HuH-7.5 (cell line): ENCODE measurements at regions not wholly inside any gene's neighbourhood (a gene's known extent, or its start where the extent isn't known, plus 50 kb on each side); places are given as distances from the start of the nearest gene placed in this dataset.
"Not testable (repeated sequence)": the region's sequence is repeated elsewhere in the genome, so short reads cannot be mapped to it uniquely, and the experiment has no call there.

Experiments used
- DNase-seq: peaks from one replicate; pipeline ENCODE4 v3.0.0; 2011; ENCODE audit warnings: low spot score

DNA sequence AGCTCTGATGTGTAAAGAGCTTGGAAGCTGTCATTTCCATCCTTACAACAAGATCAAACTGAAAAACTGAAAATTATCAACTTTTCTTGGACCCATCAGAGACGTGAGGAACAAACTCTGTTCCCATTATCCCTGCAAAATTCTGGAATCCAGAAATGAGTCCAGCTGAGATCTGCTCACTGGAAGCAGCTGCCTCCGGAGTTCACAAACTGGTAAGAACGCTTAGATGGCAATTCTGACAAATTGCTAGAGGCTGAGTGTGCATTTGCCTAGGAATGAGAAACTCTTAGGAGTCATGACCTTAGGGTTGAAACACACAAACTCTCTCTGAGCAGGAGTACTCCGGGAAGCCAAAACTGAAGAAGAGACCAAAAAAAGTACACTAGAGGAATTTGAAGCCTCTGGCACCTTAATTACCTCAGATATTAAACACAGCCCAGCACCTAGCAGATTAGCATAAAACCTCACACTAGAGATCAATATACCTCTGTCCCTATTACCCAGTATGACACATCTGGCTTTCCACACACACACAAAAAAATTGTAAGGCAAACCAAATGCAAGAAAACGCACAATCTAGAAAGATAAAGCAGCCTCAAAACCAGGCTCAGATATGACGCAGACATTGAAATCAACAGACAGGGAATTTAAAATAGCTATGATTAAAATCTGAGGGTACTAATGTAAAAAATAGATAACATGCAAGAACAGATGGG is 233.5 kb upstream of the SGK1 start:
- no peak for DNase-seq

DNA sequence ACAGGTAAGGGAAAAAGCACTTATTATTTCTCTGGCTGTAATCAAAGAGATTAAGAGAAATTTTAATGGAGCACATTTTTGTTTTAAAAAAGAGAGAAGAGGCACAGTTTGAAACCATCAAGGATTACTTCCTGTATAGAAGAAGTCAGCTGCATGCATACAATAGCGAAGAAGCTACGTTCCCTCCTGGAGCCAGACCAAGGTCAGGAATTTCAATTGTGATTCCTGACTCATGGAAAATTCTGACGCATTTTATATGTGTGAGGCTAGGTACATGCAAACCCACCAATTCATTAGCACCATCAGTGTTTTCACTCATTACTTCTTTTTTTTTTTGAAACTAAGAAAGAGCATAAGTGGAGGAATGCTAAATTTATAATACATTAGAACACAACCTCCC is 232.7 kb upstream of the SGK1 start:
- no peak for DNase-seq

DNA sequence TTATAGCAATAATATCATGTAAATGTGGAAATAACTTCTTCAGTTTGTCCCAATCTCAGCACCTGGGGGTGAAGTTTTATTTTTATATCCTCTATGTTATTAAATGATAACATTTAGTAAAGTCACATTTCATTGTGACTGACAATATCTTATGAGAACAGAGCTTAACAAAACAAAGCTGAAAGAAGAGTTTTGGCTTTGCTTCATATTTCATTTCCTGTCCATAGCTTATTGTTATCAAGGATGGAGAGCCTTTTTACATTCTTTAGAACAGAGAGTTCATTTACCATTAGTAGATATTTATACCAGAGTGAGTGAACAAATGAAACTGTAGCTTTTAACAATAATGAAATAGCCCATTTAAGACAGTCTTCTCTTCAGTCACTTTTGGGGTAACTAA is 231.9 kb upstream of the SGK1 start:
- no peak for DNase-seq

DNA sequence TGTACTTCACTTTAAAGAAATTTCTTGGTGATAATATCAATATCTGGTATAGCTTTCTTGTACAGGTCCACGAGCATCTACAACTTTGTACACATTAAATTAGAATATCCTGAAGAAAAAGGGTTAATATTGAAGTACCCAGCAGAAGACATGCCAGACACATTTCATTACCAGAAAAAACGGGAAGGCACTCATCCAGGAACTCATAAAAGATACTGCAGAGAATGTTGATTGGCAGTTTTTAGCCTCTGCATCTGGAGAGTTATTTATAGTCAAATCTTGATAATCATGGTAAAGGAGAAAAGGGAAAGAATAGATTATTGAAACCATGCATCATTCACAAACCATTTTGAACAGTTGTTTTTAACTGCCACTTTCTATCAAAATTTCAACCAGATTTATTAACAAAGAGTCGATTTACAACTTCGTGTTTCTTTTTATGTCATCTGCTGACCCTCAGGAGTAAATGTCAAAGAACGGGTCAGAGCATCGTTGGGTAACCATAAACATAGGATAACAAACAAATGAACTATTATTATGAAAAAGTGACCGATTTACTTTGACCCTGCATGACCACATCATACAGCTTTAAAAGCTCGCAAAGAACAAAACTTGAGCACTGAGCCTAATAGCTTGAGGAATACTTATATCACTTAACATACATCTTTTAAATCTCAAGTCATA is 229.2 kb upstream of the SGK1 start:
- DNase-seq, result no peak

DNA sequence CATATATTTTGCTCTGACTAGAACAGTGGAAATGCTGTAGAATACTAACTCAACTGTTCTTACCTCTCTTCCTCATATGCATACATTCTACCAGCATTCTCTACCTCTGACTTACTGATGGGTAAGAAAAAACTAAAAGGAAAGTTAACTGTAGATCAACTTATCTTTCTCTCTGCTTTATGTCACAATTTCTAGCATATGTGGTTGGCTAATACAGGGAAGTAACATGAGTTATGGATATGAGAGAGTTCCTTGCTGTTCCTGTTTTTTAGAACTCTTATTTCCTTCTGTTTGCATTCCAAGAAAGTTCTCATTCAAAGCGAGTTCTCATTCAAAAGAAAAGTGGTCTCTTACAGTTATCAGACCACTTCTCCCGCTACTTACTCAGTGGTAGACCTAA is 226.8 kb upstream of the SGK1 start:
- DNase-seq, result no peak

DNA sequence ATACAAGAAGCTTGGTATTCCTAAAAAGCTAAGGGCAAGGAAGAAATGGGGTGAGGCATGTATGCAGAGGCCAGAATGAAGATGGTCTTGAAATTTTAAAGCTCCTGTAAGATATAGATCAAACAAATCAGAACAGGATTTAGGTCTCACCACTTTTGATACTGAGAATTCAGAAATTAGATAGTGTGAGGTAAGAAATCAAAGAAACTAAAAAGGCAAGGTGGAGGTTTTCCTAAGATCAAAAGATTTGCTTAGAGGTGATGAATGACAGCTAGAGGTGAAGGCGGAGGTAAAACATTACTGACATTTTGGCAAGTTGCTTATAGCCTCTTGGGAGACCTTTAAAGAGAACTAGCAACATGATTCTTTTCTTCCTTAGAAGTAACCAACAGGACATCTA is 225.2 kb upstream of the SGK1 start:
- no peak for DNase-seq

DNA sequence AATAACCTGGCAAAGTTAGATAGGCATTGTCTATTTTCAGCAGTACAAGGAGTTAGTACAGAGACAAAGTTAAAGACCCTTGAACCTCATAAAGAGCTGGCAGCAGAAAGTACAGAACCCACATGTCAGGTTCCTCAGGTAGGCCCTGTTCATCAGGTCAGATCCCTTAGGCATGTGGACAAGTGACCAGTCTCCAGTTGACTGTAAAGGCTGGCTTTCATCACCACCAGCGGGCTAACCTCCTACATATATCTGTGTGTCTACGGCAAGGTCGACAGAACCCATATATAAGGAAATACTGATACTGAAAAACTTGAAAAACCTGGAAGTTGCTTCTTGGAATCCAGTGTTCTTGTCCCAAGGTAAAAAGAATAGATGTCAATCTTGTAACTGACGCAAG is 223.1 kb upstream of the SGK1 start:
- no peak for DNase-seq

DNA sequence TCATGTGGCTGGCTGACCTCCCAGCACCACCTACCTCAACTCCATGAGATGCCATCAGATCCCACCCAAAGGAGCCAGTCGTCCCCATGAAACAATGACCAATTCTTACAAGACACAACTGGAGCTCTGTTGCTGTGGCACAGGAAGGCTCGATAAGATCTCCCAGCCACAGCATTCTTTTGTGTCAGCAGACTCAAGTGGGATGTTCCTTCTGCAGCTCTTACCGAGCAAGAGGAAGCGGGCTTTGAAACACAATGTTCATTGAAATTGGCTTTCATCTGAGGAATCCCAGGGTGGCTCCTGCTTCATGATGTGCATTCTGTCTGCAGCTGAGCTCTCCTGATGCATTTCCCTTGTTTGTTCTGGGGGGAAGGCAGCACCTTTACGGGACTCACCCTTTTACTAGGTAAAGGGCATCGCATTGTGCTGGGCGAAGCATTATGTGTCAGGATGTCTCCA is 222.0 kb upstream of the SGK1 start:
- no peak for DNase-seq

DNA sequence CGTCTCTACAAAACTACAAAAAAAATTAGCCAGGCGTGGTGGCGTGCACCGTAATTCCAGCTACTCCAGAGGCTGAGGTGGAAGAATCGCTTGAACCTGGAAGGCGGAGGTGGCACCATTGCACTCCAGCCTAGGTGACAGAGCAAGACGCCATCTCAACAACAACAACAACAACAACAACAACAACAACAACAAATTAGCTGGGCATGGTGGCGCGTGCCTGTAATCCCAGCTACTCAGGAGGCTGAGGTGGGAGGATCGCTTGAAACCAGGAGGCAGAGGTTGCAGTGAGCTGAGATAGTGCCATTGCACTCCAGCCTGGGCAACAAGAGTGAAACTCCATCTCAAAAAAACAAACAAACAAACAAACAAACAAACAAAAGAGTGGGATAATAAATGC is 219.9 kb upstream of the SGK1 start:
- not testable (repeated sequence) for DNase-seq

DNA sequence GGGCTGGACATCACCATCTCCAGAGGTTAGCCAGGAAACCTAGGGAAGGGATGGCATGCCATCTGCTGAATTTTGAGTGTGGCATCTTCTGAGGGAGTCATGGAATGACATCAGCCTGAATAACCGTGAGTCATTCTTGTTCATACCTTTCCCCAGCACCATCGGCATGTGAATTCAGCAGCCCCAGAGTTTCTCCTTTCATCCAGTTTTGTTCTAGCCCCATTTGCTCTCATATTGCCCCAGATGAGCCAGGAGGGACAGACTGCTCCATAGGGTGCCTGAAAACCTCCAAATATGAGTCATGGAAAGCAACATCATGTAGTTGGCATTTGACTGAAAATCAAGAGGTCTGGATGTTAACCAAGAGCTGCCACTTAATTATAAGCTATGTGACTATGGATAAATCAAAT is 219.2 kb upstream of the SGK1 start:
- DNase-seq, result no peak

DNA sequence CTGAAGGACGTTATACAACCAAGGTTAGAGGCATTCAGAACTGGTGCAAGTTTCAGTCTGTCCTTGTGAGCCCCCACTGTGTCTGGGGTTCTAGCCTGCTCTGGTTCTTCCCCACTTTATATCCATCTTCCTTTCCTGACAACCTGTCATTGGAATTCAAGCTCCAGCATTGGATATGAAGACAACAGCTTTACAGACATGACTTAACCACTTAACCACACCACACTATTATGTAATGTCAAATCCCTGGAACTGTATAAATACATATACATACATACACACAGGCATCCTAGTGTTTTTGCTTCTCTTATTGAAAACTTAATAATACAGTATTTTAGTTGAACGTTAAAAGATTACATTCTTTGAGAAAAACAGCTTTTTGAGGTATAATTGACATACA is 217.9 kb upstream of the SGK1 start:
- DNase-seq, result no peak

DNA sequence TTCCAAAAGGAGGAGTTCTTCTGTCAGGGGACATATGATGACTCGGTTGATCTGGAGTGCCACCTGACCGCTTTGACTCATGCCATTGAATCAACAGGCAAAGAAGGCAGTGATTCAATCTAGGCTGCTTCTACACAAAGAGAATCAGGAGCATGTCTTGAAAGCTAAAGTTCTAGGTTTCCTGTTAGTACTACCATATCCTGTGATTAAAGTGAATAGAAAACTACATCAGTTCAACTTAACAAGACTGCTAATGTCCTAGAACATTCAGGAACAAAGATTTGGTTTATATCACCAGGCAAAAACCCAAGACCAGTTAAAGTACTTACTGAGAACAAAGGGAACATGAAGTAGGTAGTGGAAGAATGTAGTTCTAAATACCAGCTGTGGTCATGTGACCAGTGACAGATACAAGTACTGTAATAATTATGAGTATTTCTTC is 216.8 kb upstream of the SGK1 start:
- no peak for DNase-seq

DNA sequence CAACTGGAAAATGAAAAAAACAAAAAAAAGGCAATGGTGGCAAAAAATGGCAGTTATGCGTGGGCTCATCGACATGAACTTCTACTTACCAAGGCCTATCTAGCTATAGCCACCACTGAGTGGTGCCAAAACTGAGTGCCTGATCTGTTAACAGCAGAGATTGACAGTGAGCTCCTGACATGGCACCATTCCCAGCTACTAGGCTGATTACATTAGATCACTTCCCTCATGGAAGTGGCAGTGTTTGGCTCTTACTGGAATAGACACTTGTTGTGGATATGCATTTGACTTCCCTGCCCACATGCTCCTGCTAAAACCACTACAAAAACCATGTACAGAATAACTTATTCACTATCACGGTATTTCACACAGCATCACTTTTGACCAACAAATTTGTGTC is 216.1 kb upstream of the SGK1 start:
- no peak for DNase-seq

DNA sequence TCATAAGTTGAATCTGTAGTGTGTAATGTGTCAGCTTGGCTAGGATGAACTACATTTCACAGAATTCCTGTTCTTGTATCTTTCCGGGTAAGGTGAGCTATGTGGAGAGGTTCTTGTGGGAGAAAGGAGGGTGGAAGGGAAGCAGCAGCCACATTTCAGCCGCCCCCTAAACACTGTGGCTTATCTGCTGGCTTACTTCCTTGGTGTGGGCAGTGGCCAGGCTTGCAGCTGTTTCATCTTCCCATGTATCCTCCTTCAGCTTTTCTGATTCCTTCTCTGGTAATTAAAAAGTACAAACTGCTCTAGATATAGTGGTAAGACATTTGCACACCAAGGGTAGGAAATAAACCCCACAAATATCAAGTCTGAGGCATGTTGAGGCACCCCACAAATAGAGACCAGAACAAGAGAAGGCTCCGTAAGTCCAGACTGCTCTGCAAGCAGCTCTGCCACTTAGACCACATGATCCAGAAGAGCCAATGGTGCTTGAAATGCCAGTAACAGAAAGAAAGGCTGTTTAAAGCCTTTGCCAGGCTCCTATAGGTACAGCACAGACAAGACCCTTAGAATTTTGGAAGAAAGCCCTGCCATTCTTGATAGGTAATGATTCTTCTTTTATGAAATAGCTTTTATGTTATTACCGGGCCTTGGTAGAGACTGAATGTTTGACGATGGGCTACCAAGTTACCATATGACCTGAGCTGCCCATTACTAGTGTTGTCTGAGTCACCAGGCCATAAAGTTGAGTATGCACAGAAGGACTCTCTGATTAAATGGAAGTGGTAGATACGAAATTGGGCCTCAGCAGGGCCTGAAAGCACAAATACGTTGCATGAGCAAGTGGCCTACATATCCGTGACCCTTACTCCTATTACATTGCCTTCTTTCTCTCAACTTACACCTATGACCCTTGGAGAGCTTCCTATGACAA is 215.0 kb upstream of the SGK1 start:
- no peak for DNase-seq

DNA sequence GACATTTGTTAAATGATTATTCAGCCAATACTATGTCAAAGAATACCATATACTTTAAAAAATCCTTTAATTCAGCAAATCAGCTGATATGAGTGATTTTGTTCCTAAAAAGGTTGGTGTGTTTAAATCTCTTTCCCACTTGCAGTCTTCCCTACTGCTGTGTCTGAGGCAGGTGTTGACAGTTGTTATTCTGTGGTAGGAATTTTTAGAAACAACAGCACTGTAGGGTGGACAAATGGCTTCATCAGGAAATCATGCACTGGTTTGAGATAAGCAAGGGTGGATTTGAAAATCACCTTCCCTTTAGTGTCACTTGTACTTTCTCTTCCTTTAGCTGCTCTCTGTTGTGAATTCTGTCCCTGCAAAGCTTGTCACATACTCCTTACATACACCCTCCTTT is 213.7 kb upstream of the SGK1 start:
- no peak for DNase-seq

DNA sequence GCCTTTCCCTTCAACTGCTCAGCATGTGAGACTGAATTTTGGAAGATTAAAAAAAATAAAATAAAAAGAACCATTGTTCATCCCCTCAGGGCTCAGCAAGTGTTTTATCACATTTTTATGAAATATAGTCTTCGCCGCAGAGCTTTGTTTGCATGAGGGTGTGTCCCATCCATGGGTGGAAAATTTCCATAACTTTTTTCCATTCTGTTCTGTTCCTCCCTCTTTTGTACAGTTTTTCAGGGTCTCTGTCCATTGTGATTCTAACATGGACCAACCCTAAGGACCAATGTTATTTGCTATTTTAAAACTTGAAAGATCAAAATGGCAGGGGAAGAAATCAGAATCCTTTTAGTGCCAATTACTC is 213.3 kb upstream of the SGK1 start:
- DNase-seq, result no peak

DNA sequence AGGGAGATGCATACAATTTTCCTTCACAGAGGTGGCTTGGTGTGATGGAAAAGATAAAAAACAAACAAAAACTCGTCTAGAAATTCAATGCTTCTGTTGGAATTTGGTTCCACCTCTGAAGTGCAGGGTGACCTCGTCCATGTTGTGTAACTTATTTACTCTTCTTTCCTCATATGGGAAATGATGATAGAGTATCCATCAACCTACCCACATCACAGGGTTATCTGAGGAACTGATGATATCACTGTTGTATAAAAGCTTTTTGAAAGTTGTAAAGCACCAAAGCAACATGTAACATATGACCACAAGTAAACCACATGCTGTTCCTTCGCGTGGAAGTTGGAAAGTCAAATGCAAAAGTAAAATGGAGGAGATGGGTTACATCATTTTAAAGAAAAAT is 212.0 kb upstream of the SGK1 start:
- DNase-seq, result peak; percentile 34

DNA sequence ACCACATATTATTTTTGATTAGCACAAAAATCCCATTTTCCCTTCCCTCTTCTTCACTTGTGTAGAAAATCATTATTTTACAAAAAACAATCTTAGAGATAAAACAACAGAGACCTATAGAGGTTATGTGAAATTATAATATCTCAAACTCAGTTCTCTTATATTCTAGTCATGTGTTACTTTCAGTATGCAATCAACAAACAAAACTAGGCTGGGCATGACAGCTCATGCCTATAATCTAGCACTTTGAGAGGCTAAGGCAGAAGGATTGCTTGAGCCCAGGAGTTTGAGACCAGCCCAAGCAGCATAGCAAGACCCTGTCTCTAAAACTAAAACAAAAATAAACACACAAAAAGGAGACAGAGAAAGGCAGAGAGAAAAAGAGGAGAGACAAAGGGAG is 211.4 kb upstream of the SGK1 start:
- DNase-seq, result no peak

DNA sequence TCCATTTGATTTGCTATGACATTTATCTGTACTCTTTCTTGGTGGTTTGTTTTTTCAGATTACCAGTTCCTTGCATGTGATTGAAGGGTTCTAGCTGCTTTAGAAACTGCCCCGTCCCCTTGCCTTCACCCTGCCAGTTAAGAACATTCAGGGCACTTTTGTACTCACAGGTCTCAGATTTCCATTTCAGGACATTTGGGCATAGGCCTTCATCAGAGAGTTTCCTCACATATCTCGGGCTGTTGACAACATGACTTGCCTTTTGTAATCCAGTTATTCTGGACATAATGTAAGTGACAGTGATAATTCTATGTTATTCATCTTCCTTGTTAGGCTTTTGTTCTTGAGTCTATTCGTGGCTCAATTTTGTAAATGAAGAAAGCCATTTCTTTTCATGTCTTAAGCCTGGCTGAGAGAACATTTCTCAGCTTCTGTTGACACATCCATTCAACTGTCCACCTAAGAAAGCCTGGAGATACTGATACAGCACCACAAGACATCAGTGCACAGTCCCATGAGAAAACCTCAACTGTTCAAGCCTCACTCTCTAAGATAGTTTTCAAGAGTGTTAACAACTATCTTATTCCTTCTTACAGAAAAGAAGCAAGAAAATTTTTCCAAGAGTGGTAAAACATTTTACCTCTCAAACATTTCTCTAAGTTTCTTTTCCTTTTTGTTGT is 209.3 kb upstream of the SGK1 start:
- no peak for DNase-seq

DNA sequence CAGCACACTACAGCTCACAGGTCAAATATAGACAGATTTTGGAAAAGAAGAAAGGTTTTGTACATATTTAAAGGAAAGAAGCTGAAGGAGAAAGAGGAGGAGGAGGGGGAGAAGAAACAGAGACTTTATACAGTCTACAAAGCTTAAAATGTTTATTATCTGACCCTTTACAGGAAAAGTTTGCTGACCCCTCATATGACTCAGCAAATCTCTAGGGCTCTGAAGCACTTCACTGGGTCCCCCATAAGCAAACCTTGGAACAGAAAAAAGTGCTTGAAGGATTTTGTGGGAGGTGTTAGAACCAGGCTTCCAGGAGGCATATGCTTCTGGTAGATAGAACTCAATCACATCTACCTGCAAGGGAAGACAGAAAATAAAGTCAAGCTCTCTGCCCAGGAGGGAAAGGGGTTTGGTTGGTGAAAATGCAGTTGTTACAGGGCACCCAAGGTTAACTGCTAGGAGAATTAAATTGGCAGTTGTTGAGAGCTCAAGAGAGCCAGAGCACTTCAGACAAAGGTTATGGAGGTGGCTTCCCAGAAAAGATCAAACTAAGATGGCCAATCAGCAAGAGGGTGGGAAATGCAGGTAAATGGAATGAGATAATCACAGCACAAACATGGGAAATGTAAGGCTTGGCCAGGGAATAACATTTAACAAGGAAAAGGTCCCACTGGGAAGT is 207.4 kb upstream of the SGK1 start:
- no peak for DNase-seq

DNA sequence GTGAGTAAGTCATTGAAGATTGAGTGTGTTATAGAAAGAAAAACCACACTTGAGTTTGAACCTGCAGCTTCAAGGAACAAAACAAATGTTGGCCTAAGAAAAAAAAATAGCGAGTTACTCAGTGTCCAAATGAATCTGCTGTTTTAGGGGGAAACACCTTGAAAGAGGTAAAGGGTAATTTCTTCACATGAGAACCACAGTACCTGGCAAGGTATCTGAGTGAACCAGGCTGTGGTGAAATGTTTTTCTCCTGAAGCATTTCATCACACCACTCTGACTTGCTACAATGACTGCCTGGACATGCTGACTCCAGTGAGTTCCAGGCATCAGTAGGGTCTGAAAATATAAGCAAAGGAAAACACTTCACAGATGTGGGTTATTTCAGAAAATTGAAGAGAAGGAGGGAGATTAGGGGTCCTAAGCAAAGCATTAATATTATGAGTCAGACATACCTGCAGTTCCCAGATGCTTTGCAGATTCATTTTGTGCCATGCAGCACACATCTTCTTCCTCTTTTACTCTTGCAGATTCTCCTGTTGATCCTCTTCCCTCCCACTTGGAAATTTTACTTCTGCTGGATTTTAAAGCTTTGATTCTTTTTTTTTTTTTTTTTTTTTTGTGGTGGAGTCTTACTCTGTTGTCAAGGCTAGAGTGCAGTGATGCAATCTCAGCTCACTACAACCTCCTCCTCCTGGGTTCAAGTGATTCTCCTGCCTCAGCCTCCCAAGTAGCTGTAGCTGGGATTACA is 206.2 kb upstream of the SGK1 start:
- no peak for DNase-seq
